Adrenal gland (tissue), 9 donors: ENCODE measurements at regions not wholly inside any gene's neighbourhood (a gene's known extent, or its start where the extent isn't known, plus 50 kb on each side); places are given as distances from the start of the nearest gene placed in this dataset.

ENCODE experiments used
- DNase-seq, 7 donors: peaks; one replicate each; pipeline ENCODE4 v3.0.0-alpha.2; 2019 to 2020
- H3K27ac ChIP-seq, 5 donors: fragments of 200-600 bp; sonication (generic) in 4 of 5; 1 replicate in 3 of 5; 2 replicates in 2 of 5; pipeline versions ENCODE4 v1.5.1 to v1.8.0; 2016 to 2020; ENCODE audit warnings: mild to moderate bottlenecking in 1 of 5
- H3K27me3 ChIP-seq: fragments of 200-600 bp; 2 replicates; pipeline ENCODE4 v1.8.0; 2021
- H3K36me3 ChIP-seq, 2 donors: fragments of 200-600 bp; replicated peaks in 1 of 2; 1 replicate in 1 of 2; 2 replicates in 1 of 2; pipeline versions ENCODE4 v1.5.1 to v1.8.0; 2018 to 2022
- H3K4me1 ChIP-seq, 2 donors: fragments of 200-600 bp; replicated peaks in 1 of 2; 1 replicate in 1 of 2; 2 replicates in 1 of 2; pipeline versions ENCODE4 v1.5.1 to v1.8.0; 2018 to 2021
- H3K4me3 ChIP-seq, 4 donors: fragments of 200-600 bp; sonication (generic) in 3 of 4; one replicate each; pipeline ENCODE4 v1.5.1; 2016 to 2018
- H3K9me3 ChIP-seq, 3 donors: fragments of 200-600 bp; sonication (generic) in 1 of 3; replicated peaks in 1 of 3; 1 replicate in 2 of 3; 2 replicates in 1 of 3; pipeline versions ENCODE4 v1.5.1 to v1.8.0; 2016 to 2021
- CTCF ChIP-seq, 6 experiments: fragments of 450-650 bp in 4 of 6; fragments of 200-600 bp in 2 of 6; sonication (generic) in 1 of 6; IDR thresholded peaks; 1 replicate in 5 of 6; 2 replicates in 1 of 6; pipeline versions ENCODE4 v1.5.1 to v1.8.0; 2016 to 2021; ENCODE audit warnings: antibody characterized with exemption in 6 of 6, mild to moderate bottlenecking in 2 of 6, moderate library complexity in 1 of 6
- POLR2A ChIP-seq, 2 donors: fragments of 450-650 bp; IDR thresholded peaks; one replicate each; pipeline ENCODE4 v1.6.1; 2017; ENCODE audit warnings: antibody characterized with exemption in 2 of 2, mild to moderate bottlenecking in 2 of 2, moderate library complexity in 1 of 2
- WGBS, 4 donors: extraction: QIAGEN DNeasy Blood & Tissue Kit in 2 of 4; methylation state at CpG; one replicate each; pipeline versions ENCODE4 v1.1.5 to v1.1.7; 2013 to 2017; 5-methylcytosine and 5-hydroxymethylcytosine counted together
- intact Hi-C, 2 donors: fragments of 100-400 bp; cut with DNase I; formaldehyde crosslinking; loops; one replicate each; pipeline versions ENCODE4 v1.14.1 to v1.15.0; 2022 to 2023
- donor health status: healthy with polysubstance abuse.
- donor health status: Bipolar disorder and iron deficiency.
- donor health status: DM: yes; HTN: yes; CAD: no.
- donor health status: DM: no; HTN: no; CAD: no.
- donor health status: DM: no; HTN: no; CAD: no.

GRCh38 chr6:113396730-113397129 is 460.4 kb upstream of the MARCKS start:
- no peaks in the 10 kb centered on the region for H3K36me3 ChIP-seq
- TF ChIP-seq CTCF (IDR thresholded peaks at IDR 0.05) (no peak), POLR2A (IDR thresholded peaks at IDR 0.05) (no peak)
- H3K4me1 ChIP-seq, result no peaks in the 10 kb centered on the region
- intact Hi-C loops, result no loop called here
- H3K4me3 ChIP-seq, result no peak overlapping the region
- H3K27ac ChIP-seq, result no peak overlapping the region
- no peaks in the 10 kb centered on the region for H3K27me3 ChIP-seq
- WGBS, 4 donors, result 47 to 85% (median 77%) methylated on average over 2 of the region's 2 CpGs
- DNase-seq, result no peak
- H3K9me3 ChIP-seq, result no peaks in the 10 kb centered on the region

DNA sequence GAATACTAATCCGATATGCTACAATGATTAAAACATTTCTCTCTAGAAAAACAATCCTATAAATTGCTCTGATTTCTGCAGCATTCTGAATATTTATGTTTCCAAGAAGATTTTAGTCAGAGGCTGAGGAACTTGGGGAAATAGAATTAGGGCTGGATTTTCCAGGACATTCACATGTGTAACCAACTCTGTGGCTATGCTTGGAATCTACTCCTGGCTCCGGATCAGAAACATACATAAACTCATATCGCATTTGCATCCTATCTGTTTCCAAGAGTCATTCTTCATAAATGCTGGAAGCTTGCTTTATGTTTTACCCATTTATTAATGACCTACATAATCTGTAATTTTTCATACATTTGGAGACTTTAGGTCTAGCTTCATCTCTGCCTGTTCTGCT is 459.9 kb upstream of the MARCKS start:
- no peaks in the 10 kb centered on the region for H3K27me3 ChIP-seq
- intact Hi-C loops, result no loop called here
- TF ChIP-seq CTCF (IDR thresholded peaks at IDR 0.05) (no peak), POLR2A (IDR thresholded peaks at IDR 0.05) (no peak)
- H3K27ac ChIP-seq, result no peak overlapping the region
- H3K4me3 ChIP-seq, result no peak overlapping the region
- no peaks in the 10 kb centered on the region for H3K36me3 ChIP-seq
- no peaks in the 10 kb centered on the region for H3K4me1 ChIP-seq
- no peaks in the 10 kb centered on the region for H3K9me3 ChIP-seq
- no peak for DNase-seq
- WGBS, 4 donors, result 79 to 88% (median 85%) methylated on average over 3 of the region's 3 CpGs

- WGBS, 4 donors, result 59 to 72% (median 68%) methylated on average over 2 of the region's 2 CpGs
- H3K36me3 ChIP-seq, result no peaks in the 10 kb centered on the region
- H3K27ac ChIP-seq, result no peak overlapping the region
- no peaks in the 10 kb centered on the region for H3K9me3 ChIP-seq
- H3K27me3 ChIP-seq, result no peaks in the 10 kb centered on the region
- intact Hi-C loops, result no loop called here
- H3K4me3 ChIP-seq, result no peak overlapping the region
- no peaks in the 10 kb centered on the region for H3K4me1 ChIP-seq
- no peak for DNase-seq
- TF ChIP-seq POLR2A (IDR thresholded peaks at IDR 0.05) (no peak), CTCF (IDR thresholded peaks at IDR 0.05) (no peak)
Observed at GRCh38 chr6:113401231-113401630, 455.9 kb upstream of the MARCKS start.

DNA sequence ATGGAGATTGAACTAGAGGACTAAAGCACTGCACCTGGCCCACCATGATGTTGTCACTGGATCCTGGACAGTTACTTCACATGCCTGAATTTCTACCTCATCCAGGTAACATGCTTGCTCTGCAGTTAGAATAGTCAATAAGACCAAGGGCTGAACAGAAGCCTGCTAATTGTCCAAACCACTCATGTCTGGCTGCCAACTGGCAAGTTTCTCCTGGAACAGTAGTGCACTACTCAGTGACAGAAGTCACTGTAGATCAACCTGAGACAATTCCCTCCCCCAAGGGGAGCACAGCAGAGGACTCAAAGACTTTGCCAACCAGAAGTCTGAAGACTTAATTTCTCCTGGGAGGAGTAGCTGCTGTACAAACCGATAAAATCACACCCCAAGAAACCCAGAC is 454.6 kb upstream of the MARCKS start:
- DNase-seq, result no peak
- no peak overlapping the region for H3K27ac ChIP-seq
- TF ChIP-seq POLR2A (IDR thresholded peaks at IDR 0.05), result no peak
- TF ChIP-seq CTCF (IDR thresholded peaks at IDR 0.05), result no peak
- H3K27me3 ChIP-seq, result no peaks in the 10 kb centered on the region
- no peaks in the 10 kb centered on the region for H3K4me1 ChIP-seq
- no peak overlapping the region for H3K4me3 ChIP-seq
- H3K36me3 ChIP-seq, result no peaks in the 10 kb centered on the region
- H3K9me3 ChIP-seq, result no peaks in the 10 kb centered on the region
- WGBS, 4 donors, result 91 to 94% (median 92%) methylated on average over 1 of the region's 1 CpG
- intact Hi-C loops, result no loop called here
